AG04450 (cell line): ENCODE measurements at regions not wholly inside any gene's neighbourhood (a gene's known extent, or its start where the extent isn't known, plus 50 kb on each side); places are given as distances from the start of the nearest gene placed in this dataset.

Experiments used
- CTCF ChIA-PET: fragments of 300-600, 350-600 bp; formaldehyde crosslinking; extraction: SDS; loops from one replicate; lab custom pipeline; 2022; ENCODE audit warnings: antibody characterized with exemption, inconsistent platforms; lab: Charles Lee
- POLR2A ChIA-PET: fragments of 350-600 bp; formaldehyde crosslinking; extraction: SDS; loops from one replicate; lab custom pipeline; 2021; ENCODE audit warnings: antibody characterized with exemption, inconsistent platforms; lab: Yijun Ruan, JAX
- DNase-seq: peaks from one replicate; pipeline ENCODE4 v3.0.0-alpha.2; 2011; ENCODE audit warnings: low read depth, low spot score
- H3K27ac ChIP-seq: one replicate; pipeline ENCODE4 v1.5.1; 2012; ENCODE audit warnings: low read depth, low read length, control low read depth
- H3K27me3 ChIP-seq: one replicate; pipeline ENCODE4 v1.6.0; 2012; ENCODE audit warnings: low read length; ENCODE audit not compliant: control insufficient read depth, insufficient read depth
- H3K4me3 ChIP-seq: 2 replicates; pipeline ENCODE4 v1.5.1; 2011; ENCODE audit warnings: mild to moderate bottlenecking, low read depth, low read length, control low read depth
- H3K9me3 ChIP-seq: 2 replicates; pipeline ENCODE4 v1.5.1; 2012; ENCODE audit warnings: low read length; ENCODE audit not compliant: control insufficient read depth, insufficient read depth
- CTCF ChIP-seq: IDR thresholded peaks from 2 replicates; pipeline ENCODE4 v1.5.1; 2011; ENCODE audit warnings: low read depth, low read length, control low read depth, inconsistent platforms

GRCh38 chr6:153231048-153231646, 100.1 kb upstream of the RGS17 start:
- Histone ChIP-seq H3K27me3 (no peaks in the 10 kb centered on the region), H3K4me3 (no peak overlapping the region), H3K9me3 (no peaks in the 10 kb centered on the region), H3K27ac (no peak overlapping the region)
- POLR2A ChIA-PET: no interaction called here
- DNase-seq: peak; percentile 2
- TF ChIP-seq CTCF: peak; percentile 93
- CTCF ChIA-PET: interaction anchor here (0.6 to 2.3 kb wide), 31 partner anchors 9 to 1045 kb away, joined by 3 to 14 read pairs (median 4); no protein-coding TSS in a partner anchor

GRCh38 chr6:153218184-153218792, 87.2 kb upstream of the RGS17 start:
- no peak overlapping the region for H3K4me3 ChIP-seq
- POLR2A ChIA-PET: no interaction called here
- H3K27me3 ChIP-seq: no peaks in the 10 kb centered on the region
- no peaks in the 10 kb centered on the region for H3K9me3 ChIP-seq
- CTCF ChIA-PET: interaction anchor here (0.9 to 2.5 kb wide), 2 partner anchors 13 to 354 kb away, joined by 3 to 10 read pairs; no protein-coding TSS in a partner anchor
- no peak for DNase-seq
- TF ChIP-seq CTCF: no peak
- H3K27ac ChIP-seq: no peak overlapping the region

- Histone ChIP-seq H3K27me3 (no peaks in the 10 kb centered on the region), H3K4me3 (no peak overlapping the region), H3K9me3 (no peaks in the 10 kb centered on the region), H3K27ac (no peak overlapping the region)
- ChIA-PET POLR2A (no interaction called here), CTCF (no interaction called here)
- no peak for DNase-seq
- TF ChIP-seq CTCF: no peak
These were observed 85.7 kb upstream of the RGS17 start for GRCh38 chr6:153216789-153217188.

GRCh38 chr6:153215242-153215641, 84.2 kb upstream of the RGS17 start:
- TF ChIP-seq CTCF: no peak; the same call in 1 of the 2 replicates
- H3K27ac ChIP-seq: no peak overlapping the region
- no peaks in the 10 kb centered on the region for H3K27me3 ChIP-seq
- DNase-seq: no peak
- H3K4me3 ChIP-seq: no peak overlapping the region
- CTCF ChIA-PET: interaction anchor here (2.2 kb wide), 1 partner anchor 16 kb away, joined by 10 read pairs; no protein-coding TSS in a partner anchor
- POLR2A ChIA-PET: no interaction called here
- no peaks in the 10 kb centered on the region for H3K9me3 ChIP-seq

- H3K4me3 ChIP-seq: no peak overlapping the region
- ChIA-PET CTCF (interaction anchor here (0.6 to 2.2 kb wide), 2 partner anchors 17 to 1643 kb away, joined by 4 to 10 read pairs; no protein-coding TSS in a partner anchor), POLR2A (no interaction called here)
- no peak for DNase-seq
- TF ChIP-seq CTCF: no peak
- no peak overlapping the region for H3K27ac ChIP-seq
- H3K9me3 ChIP-seq: no peaks in the 10 kb centered on the region; the same call in 1 of the 2 replicates
- no peaks in the 10 kb centered on the region for H3K27me3 ChIP-seq
These were observed 83.4 kb upstream of the RGS17 start for GRCh38 chr6:153214436-153214835.
